HT-29 (cell line): ENCODE measurements at regions not wholly inside any gene's neighbourhood (a gene's known extent, or its start where the extent isn't known, plus 50 kb on each side); places are given as distances from the start of the nearest gene placed in this dataset.
A peak's percentile ranks its signal among the peaks of the same experiment; 100 is the strongest.

Source experiments
- DNase-seq: peaks from one replicate; pipeline ENCODE4 v3.0.0-alpha.2; 2015; ENCODE audit warnings: low spot score

DNA sequence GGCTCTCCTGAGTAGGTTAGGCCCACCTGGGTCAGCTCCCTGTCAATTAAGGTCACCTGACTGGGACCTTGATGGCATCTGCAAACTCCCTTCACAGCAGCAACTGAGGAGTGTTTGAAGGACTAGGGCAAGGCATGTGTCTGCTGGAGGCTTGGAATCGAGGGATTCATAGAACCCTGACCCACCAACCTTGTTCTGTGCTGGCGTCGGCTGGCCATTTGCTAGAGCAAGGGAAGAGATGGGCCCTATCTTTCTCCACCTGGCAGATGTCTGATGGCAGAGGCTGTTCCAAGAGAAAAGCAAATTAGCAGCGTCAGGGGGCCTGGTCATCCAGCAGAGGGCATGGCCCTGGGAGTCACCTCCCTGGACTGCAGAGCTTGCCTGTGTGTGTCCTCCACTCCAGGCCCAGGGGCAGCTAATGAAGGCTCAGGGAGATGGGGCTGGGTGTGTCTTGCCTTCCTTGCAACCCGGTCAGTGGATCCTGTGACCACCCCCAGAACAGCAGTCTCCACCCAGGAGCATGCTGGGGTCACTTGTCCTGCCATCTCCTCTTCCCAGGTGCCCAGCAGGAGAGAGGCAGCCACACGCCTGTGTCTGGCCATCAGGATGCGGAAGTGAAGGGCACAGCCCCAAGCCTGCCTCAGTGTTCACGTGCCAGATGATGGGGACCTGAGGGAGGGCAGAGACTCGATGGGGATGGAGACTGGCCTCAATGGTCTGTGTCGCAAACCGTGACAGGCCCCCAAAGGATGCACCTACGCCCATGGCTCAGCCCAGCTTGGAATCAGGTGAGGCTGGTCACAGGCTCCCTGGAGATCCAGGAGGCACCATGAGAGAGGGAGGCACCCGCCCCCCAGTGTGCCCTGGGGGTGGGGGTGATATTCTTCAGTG, 53.9 kb downstream of the BARX1 start:
- DNase-seq: no peak

GRCh38 chr9:93900436-93900819, 54.7 kb downstream of the BARX1 start:
- DNase-seq: no peak

DNA sequence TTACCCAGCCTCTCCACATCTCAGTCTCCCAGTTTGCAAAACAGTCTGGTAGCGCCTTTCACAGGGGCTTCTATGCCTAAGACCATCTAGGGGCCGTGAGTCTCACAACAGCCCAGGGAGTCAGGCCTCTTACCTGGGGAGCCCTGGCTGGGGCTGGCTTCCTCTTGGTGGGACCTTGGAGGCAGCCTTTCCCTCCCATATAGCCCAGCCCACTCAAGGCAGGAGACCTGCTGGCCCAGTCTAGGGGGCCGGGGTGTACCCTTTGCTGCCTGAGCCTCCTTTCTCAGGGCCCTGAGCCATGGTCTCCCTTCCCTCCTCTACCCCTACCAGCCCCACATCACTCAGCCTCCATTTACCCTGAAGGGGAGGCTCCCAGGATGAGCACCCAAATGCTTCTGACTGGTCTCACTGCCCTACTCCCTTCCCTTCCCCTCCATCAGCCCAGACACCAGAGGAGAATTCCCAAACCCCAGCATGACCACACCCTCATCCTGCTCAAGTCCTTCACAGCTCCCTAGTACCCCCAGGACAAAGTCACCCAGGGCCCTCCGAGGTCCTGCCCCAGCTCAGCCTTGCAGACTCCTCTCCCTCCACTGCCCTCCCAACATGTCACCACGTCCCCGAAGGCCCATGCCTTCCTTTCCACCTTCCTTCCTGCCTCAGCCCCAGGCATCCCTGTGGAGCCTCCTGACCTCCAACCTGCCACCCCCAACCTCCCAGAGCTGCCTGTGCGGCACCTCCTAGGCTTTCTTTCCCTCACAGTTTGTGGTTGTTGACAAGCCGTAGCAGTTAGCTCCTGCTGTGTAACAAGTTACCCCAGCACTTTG, 55.3 kb downstream of the BARX1 start:
- no peak for DNase-seq

GRCh38 chr9:93898502-93899426, 56.4 kb downstream of the BARX1 start:
- DNase-seq: no peak

- DNase-seq: no peak
These were observed 57.1 kb downstream of the BARX1 start for GRCh38 chr9:93898026-93898425.

DNA sequence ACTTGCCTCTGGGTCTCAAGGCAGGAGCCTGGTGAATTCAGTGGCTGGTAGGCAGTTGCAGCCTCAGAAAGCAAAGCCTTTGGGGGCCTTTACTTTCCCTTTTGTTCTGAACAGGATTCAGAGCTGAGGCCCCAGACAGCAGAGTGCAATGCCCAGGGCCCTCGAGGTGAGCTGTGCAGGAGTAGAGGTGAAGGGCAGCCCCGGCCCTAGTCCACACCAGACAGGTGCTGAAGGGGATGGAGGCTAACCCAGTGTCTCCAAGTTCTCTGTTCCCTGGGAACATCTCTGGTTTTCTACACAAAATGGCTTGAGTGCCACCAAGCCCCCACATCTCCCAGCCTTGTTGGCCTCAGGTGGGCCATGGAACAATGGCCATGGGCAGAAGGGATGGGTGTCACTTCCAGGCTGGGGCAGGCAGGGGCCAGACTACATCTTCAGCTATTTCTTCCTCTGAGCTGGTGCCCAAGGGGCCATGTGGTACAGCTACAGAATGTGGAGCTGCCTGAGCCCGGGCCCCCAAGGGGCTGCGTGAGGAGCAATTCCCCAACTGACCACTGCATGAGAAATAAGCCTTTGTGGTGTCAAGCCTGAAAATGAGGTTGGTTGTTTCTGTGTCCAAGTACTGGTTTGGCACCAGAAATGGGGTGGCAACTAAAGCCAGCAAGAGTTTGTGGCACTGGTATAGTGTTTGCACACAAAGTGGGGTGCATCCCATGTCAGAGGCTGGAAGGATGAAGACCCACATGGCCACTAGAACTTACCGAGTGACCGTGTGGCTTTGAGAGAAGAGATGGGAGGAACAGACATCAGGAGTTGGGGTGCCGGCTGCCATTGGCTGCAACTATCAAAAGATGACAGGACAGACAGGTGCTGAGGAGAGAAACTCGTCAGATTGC, 57.8 kb downstream of the BARX1 start:
- DNase-seq: no peak

DNA sequence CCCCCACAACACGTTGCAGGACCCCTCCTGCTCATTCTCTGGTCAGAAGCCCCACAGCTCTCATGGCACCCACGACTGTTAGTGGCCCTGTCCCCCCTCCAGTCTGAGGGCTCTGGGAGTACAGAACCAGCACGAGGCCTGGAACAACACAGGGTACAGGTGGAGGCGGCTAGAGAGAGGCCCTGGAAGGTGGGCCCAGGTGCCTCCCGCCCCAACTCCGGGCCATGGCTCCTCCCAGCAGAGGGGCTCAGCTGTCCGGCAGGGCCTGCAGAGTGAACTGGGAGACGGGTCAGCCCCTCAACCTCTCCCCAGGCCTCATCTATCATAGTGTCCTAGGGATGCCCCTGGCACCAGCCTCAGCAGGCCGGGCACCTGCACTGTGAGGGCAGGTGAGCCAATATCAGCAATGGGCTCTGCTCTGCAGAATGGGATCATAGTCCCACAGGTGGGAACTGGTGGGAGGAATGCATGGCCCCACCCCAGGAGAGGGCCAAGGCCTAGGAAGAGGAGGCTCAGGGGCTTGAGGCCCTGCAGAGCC, 58.6 kb downstream of the BARX1 start:
- DNase-seq: no peak

- DNase-seq: no peak
These were observed 59.1 kb downstream of the BARX1 start for GRCh38 chr9:93896093-93896492.

DNA sequence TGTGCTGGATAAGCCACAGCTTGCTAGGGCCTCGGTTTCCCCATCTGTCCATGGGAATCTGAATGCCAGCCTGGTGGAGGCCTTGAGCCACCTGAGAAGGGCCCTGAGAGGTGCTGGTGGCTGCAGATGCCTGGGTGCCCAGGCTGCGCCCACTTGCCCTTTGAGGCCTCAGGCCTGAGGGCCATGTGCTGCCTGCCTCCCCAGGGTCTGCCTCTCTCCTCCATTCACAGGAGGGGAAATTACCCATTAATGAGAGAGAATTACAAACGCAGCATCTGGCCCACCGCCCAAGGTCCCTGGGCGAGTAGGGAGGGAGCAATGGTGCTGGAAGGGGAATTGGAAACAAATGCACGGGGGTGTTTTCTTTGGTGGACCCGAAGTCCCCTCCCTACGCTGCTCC, 59.6 kb downstream of the BARX1 start:
- DNase-seq: no peak

GRCh38 chr9:93894691-93895079, 60.5 kb downstream of the BARX1 start:
- no peak for DNase-seq

GRCh38 chr9:93893899-93894690, 61.1 kb downstream of the BARX1 start:
- peak; percentile 10 for DNase-seq

- no peak for DNase-seq
These were observed 62.0 kb downstream of the BARX1 start for GRCh38 chr9:93893194-93893593.

DNA sequence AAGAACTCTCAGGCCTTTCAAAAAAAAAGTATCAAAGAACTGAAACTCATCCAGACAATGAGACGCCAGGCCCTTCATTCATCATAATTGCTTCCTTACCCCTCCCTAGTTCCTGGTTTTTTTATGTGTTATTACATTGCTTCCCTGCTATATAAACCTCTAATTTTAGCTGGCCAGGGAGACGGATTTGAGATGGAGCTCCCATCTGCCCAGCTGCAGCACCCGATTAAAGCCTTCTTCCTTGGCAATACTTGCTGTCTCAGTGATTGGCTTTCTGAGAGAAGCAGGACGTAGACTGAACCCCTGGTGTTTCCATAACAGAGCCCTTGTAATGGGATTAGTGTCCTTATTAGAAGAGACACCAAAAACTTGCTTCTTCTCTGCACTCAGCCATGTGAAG, 62.4 kb downstream of the BARX1 start:
- no peak for DNase-seq

DNA sequence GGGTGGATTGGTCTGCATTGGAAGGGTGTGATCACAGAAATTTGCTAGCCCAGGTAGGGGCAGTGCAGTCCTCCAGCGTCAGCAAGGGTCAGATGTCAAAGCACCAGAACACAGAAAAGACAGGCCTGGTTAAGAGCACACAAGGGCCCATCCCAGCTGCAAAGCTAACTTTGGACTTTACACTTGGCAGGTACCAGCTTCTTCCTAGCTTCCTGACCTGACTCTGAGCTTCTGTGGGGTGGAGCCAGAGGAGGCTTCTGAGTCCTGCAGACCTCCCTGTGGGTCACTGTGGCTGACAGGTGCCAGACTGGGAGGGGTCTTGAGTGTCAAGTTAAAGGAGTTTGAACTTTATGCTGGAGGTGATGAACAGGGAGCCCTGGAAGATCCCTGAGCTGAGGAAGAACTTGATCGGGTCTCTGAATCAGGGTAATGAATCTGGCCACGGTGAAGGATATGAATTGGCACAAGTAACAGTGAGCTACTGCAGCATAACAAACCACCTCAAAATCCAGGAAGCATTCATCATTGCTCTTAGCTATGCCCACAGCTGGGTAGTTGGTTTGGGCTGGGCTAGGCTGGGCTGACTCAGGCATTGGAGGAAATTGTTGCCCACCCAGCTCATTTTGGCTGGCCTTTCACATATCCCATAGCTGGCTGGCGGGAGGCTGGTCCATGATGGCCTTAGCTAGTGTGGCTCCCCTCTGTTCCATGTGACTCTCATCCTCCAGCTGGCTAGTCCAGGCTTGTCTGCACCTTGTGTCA, 63.4 kb downstream of the BARX1 start:
- no peak for DNase-seq

DNA sequence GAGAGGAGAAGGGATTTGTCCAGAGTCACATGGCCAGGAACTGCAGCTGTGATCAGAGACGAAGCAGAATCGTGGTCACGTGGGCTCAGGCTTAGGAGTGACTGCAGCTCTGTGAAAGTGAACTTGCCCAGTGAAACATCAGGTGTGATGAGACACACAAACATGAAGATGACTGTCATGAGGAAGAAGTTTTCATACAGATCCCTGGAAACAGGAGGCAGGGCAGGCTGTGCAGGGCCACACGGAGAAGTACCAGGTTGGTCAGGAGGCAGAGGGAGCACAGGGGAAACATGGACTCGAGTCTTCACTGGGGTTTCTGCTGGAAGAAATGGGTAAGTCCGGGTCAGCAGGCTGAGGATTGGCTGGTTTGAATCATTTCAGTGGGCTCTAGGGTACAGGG, 64.1 kb downstream of the BARX1 start:
- DNase-seq: no peak

- peak; percentile 10 for DNase-seq
These were observed 64.7 kb downstream of the BARX1 start for GRCh38 chr9:93890436-93890935.

DNA sequence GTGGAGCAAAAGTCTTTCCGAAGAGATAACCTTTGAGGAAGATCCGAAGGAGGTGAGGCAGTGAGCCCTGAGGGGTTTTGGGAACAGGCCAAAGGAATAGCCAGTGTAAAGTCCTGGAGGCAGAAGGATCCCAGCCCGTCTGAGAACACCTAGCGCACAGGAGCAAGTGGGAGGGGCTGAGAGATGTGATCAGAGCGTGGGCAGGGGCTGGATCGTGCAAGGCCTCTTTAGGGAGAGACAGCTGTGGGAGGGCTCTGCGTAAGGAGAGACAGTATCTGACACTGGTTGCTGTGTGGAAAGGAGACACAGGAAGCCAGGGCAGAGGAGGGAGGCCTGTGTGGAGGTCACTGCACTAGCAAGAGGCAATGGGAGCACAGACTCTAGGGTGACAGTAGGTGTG, 68.2 kb downstream of the BARX1 start:
- DNase-seq: no peak

GRCh38 chr9:93884808-93885207, 70.3 kb downstream of the BARX1 start:
- no peak for DNase-seq
